ENCODE measurements at regions not wholly inside any gene's neighbourhood (a gene's known extent, or its start where the extent isn't known, plus 50 kb on each side); places are given as distances from the start of the nearest gene placed in this dataset.

DNA sequence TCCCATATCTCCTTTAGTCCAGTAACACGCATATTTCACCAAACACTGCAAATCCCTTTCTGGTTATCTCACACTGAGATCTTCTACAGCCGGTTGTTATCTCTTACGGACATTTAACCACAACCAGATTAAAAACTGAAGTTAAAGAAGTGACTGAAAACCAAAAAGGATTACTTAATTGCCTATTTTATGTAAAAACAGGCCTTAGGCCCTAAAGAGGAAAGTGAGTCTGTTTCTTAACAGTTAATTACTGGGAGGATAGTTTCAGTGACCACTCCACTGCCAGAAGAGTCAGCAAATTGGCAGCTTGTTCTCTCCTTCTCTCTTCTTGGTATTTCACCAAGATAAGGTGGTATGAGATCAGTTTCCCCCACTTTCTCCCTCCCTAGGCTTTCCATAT, 161.9 kb upstream of the MEOX2 start:
- TF ChIP-seq FOXK2 (IDR thresholded peaks at IDR 0.05) = no peak
- no peak for TF ChIP-seq ELF4 (IDR thresholded peaks at IDR 0.05)
- TF ChIP-seq FOXA1 (IDR thresholded peaks at IDR 0.05) = no peak
- TF ChIP-seq ARNT (IDR thresholded peaks at IDR 0.05) = no peak
- TF ChIP-seq FOXM1 (IDR thresholded peaks at IDR 0.05; ENCODE audit: borderline replicate concordance) = no peak
- no peak for TF ChIP-seq SP1 (IDR thresholded peaks at IDR 0.05)
- no peak for TF ChIP-seq NFRKB (IDR thresholded peaks at IDR 0.05)
- no peak for TF ChIP-seq HDGF (IDR thresholded peaks at IDR 0.05; ENCODE audit: borderline replicate concordance)
- TF ChIP-seq, protein P1, sequence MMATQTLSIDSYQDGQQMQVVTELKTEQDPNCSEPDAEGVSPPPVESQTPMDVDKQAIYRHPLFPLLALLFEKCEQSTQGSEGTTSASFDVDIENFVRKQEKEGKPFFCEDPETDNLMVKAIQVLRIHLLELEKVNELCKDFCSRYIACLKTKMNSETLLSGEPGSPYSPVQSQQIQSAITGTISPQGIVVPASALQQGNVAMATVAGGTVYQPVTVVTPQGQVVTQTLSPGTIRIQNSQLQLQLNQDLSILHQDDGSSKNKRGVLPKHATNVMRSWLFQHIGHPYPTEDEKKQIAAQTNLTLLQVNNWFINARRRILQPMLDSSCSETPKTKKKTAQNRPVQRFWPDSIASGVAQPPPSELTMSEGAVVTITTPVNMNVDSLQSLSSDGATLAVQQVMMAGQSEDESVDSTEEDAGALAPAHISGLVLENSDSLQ (IDR thresholded peaks at IDR 0.05) = no peak
